ENCODE measurements at regions not wholly inside any gene's neighbourhood (a gene's known extent, or its start where the extent isn't known, plus 50 kb on each side); places are given as distances from the start of the nearest gene placed in this dataset.
"Not testable (repeated sequence)": the region's sequence is repeated elsewhere in the genome, so short reads cannot be mapped to it uniquely, and the experiment has no call there.

GRCh38 chr4:137414802-137415201, 117.5 kb downstream of the PCDH18 start:
- CTCF ChIA-PET = no interaction called here

GRCh38 chr4:137408527-137409177, 123.6 kb downstream of the PCDH18 start:
- CTCF ChIA-PET = no interaction called here

More at GRCh38 chr4:137414802-137415201, 117.5 kb downstream of the PCDH18 start:
- H3K36me3 ChIP-seq (ENCODE audit: control insufficient read depth in 2 of 2, insufficient read depth in 1 of 2, low read length in 2 of 2) = no peaks in the 10 kb centered on the region
- H3K9me3 ChIP-seq (ENCODE audit: control insufficient read depth, insufficient read depth, low read depth, low read length) = no peaks in the 10 kb centered on the region
- H3K27ac ChIP-seq (ENCODE audit: extremely low read depth, low read depth, low read length) = no peak overlapping the region
- H3K4me3 ChIP-seq (ENCODE audit: low read depth, low read length) = no peak overlapping the region
- TF ChIP-seq ZNF16 (tag by site-specific recombination; IDR thresholded peaks at IDR 0.05; ENCODE audit: low read depth) (no peak), ZNF510 (tag by site-specific recombination; IDR thresholded peaks at IDR 0.05; ENCODE audit: insufficient replicate concordance) (no peak), INSM2 (tag by site-specific recombination; IDR thresholded peaks at IDR 0.05) (no peak), ZNF169 (tag by site-specific recombination; IDR thresholded peaks at IDR 0.05) (no peak), ATF2 (tag by site-specific recombination; IDR thresholded peaks at IDR 0.05; ENCODE audit: low read depth) (0 out of 2 replicates have a peak, but pooled peaks have one; percentile 8), ZNF488 (tag by site-specific recombination; IDR thresholded peaks at IDR 0.05) (no peak), ZNF138 (tag by site-specific recombination; IDR thresholded peaks at IDR 0.05; ENCODE audit: borderline replicate concordance) (no peak)
- POLR2A ChIA-PET = no interaction called here
- no peaks in the 10 kb centered on the region for H3K4me1 ChIP-seq (ENCODE audit: control insufficient read depth, insufficient read depth, low read length)

GRCh38 chr4:137405833-137406232, 126.5 kb downstream of the PCDH18 start:
- H3K27ac ChIP-seq (ENCODE audit: extremely low read depth, low read depth, low read length); H3K36me3 ChIP-seq (ENCODE audit: control insufficient read depth in 2 of 2, insufficient read depth in 1 of 2, low read length in 2 of 2); POLR2A ChIA-PET; H3K4me1 ChIP-seq (ENCODE audit: control insufficient read depth, insufficient read depth, low read length); H3K4me3 ChIP-seq (ENCODE audit: low read depth, low read length); H3K9me3 ChIP-seq (ENCODE audit: control insufficient read depth, insufficient read depth, low read depth, low read length): not testable (repeated sequence)
- CTCF ChIA-PET = interaction anchor here (0.7 kb wide), 1 partner anchor 13 kb away, joined by 3 read pairs; no protein-coding TSS in a partner anchor
- TF ChIP-seq ZNF266 (tag by site-specific recombination; IDR thresholded peaks at IDR 0.05; ENCODE audit: low read depth) (0 out of 2 replicates have a peak, but pooled peaks have one; percentile 20), ZNF623 (tag by site-specific recombination; IDR thresholded peaks at IDR 0.05) (peak; percentile 37), ZNF426 (tag by site-specific recombination; IDR thresholded peaks at IDR 0.05) (peak; percentile 51), ZNF518A (tag by site-specific recombination; conservative IDR thresholded peaks at IDR 0.05; ENCODE audit: low read depth) (peak; percentile 75; the same call in 1 of the 2 replicates), ZNF510 (tag by site-specific recombination; IDR thresholded peaks at IDR 0.05; ENCODE audit: insufficient replicate concordance) (peak; percentile 24), ZNF654 (tag by site-specific recombination; IDR thresholded peaks at IDR 0.05; ENCODE audit: low read depth) (0 out of 2 replicates have a peak, but pooled peaks have one; percentile 9), ZNF555 (tag by site-specific recombination; conservative IDR thresholded peaks at IDR 0.05) (peak; percentile 45), ZNF140 (tag by site-specific recombination; IDR thresholded peaks at IDR 0.05) (peak; percentile 38; the same call in 1 of the 2 replicates), ZBTB8A (tag by site-specific recombination; IDR thresholded peaks at IDR 0.05) (peak; percentile 46; the same call in 1 of the 2 replicates), ZNF394 (tag by site-specific recombination; IDR thresholded peaks at IDR 0.05; ENCODE audit: borderline replicate concordance) (peak; percentile 70; the same call in 1 of the 2 replicates)

More at GRCh38 chr4:137408527-137409177, 123.6 kb downstream of the PCDH18 start:
- TF ChIP-seq ZNF596 (tag by site-specific recombination; IDR thresholded peaks at IDR 0.05) = no peak
- TF ChIP-seq ZNF350 (tag by site-specific recombination; IDR thresholded peaks at IDR 0.05) = no peak
- no peak for TF ChIP-seq ZNF768 (tag by site-specific recombination; IDR thresholded peaks at IDR 0.05)
- H3K27ac ChIP-seq (ENCODE audit: extremely low read depth, low read depth, low read length) = no peak overlapping the region
- POLR2A ChIA-PET = no interaction called here
- no peaks in the 10 kb centered on the region for H3K4me1 ChIP-seq (ENCODE audit: control insufficient read depth, insufficient read depth, low read length)
- H3K36me3 ChIP-seq (ENCODE audit: control insufficient read depth in 2 of 2, insufficient read depth in 1 of 2, low read length in 2 of 2) = no peaks in the 10 kb centered on the region
- no peaks in the 10 kb centered on the region for H3K9me3 ChIP-seq (ENCODE audit: control insufficient read depth, insufficient read depth, low read depth, low read length)
- H3K4me3 ChIP-seq (ENCODE audit: low read depth, low read length) = no peak overlapping the region
